OCI-LY7 (cell line): ENCODE measurements at regions not wholly inside any gene's neighbourhood (a gene's known extent, or its start where the extent isn't known, plus 50 kb on each side); places are given as distances from the start of the nearest gene placed in this dataset.

Experiments used
- EZH2phosphoT487 ChIP-seq: fragments of 200-600 bp; sonication (generic); IDR thresholded peaks from 2 replicates; pipeline ENCODE4 v1.6.1; 2018; ENCODE audit warnings: low read depth, borderline replicate concordance, mild to moderate bottlenecking, mixed run types, antibody characterized with exemption, low read length, moderate library complexity, mixed read lengths
- TF ChIP-seq, protein P1 (sequence below): fragments of 200-600 bp; sonication (generic); conservative IDR thresholded peaks from 2 replicates; pipeline ENCODE4 v1.5.1; 2014; ENCODE audit warnings: mild to moderate bottlenecking, antibody characterized with exemption, low read length, moderate library complexity, mixed read lengths

DNA sequence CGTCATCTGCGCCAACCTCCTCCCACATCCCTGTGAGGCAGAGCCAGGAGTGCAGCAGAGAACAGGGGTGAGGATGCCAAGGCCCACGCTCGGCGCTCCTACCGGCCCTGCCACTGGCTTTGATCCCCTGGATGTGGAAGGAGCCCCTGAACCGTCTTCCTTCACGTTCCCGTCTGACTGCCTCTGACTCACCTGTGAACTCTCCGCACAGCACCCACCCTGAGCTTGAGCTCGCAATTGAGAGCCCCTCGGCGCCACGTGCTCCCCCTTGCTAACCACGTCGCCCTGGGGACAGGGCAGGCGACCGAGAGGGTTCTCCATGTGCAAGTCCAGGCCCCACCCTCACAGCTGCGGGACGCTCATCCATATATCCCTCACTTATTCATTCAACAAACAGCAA is 645.3 kb downstream of the BRD1 start:
- TF ChIP-seq, protein P1, sequence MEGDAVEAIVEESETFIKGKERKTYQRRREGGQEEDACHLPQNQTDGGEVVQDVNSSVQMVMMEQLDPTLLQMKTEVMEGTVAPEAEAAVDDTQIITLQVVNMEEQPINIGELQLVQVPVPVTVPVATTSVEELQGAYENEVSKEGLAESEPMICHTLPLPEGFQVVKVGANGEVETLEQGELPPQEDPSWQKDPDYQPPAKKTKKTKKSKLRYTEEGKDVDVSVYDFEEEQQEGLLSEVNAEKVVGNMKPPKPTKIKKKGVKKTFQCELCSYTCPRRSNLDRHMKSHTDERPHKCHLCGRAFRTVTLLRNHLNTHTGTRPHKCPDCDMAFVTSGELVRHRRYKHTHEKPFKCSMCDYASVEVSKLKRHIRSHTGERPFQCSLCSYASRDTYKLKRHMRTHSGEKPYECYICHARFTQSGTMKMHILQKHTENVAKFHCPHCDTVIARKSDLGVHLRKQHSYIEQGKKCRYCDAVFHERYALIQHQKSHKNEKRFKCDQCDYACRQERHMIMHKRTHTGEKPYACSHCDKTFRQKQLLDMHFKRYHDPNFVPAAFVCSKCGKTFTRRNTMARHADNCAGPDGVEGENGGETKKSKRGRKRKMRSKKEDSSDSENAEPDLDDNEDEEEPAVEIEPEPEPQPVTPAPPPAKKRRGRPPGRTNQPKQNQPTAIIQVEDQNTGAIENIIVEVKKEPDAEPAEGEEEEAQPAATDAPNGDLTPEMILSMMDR = no peak
- no peak for TF ChIP-seq EZH2phosphoT487
